GM18499 (cell line): ENCODE measurements at regions not wholly inside any gene's neighbourhood (a gene's known extent, or its start where the extent isn't known, plus 50 kb on each side); places are given as distances from the start of the nearest gene placed in this dataset.

Source experiments
- ATAC-seq: cut with Tn5 transposase; IDR thresholded peaks from one replicate; pipeline ENCODE4 v1.9.1; 2021; ENCODE audit warnings: moderate number of reproducible peaks; ENCODE audit not compliant: insufficient read depth, unreplicated experiment

- no peak for ATAC-seq
These were observed 57.2 kb upstream of the IER5L start for GRCh38 chr9:129235041-129235930.

GRCh38 chr9:129234491-129234890 is 56.4 kb upstream of the IER5L start:
- ATAC-seq, result no peak

DNA sequence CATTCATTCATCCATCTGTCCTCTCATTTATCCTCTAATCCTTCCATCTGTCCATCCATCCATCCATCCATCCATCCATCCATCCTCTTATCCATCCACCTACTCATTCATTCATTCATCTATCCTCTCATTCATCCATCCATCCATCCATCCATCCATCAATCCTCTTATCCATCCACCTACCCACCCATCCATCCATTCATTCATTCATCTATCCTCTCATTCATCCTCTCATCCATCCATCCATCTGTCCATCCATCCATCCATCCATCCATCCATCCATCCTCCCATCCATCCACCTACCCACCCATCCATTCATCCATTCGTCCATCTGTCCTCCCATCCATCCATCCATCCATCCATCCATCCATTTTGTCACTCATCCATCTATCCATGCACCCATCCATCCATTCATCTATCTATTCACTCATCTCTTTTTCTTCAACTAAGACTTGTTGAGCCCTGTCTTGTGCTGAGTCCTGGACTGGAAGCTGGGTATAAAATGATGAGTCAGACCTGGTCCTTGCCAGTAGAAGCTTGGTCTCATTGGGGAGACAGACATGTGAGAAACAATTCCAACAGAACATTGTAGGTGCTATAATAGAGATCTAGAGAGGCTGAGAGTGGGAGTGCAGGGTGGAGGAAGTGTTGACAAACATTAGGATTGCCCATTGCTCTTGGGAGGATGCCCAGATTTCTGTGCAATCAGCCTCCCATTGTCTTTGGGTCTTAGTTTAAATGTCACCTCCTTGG is 55.0 kb upstream of the IER5L start:
- no peak for ATAC-seq

DNA sequence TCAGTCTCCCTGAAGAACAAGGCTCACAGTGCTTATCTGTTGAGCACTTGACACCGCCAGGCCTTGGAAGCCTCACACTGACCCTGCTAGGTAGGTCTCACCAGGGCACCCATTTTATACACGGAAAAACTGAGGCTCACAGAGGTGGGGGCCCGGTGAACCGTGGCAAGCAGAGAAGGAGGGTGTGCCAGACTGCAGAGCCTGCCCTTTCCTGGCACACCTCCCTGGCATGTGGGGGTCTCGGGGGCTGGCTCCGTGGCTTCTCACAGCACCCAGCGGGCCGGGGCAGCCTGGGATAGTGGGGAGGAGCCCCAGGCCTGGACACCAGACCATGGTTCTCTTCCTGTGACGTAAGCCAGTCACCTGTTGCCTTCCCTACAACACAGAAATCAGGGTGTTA is 53.7 kb upstream of the IER5L start:
- ATAC-seq, result no peak

DNA sequence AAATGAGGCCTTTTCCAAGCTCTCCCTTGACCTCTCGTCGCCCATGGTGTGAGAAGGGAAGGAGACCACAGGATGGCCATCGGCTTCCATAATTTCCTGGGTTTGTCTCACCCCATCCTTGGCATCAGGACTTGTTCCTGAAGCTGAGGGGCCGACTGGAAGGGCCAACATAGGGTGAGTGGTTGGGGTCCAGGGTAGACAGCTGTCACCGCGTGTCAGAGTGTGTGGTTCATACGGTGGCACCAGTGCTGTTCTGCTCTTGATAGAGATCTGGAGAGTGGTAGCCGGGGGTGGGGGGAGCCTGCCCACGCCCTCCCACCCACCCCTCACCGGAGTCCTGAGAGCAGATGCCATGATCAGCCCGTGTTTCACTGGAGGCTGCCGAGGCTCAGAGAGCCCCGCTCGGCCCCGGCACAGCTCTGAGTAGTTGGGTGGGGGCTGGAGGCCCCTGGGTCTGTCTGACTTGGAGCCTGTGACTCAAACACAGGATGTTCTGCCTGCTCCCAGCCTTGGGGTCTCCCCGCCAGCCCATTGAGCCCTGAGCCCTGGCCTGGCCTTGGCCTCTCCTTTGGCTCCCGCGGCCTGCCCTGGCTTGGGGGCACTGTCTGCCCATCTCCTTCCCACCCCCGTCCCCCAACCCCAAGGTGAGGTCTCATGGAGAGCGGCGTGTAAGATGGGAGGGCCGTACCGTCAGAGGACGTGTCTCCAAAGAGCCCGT is 53.1 kb upstream of the IER5L start:
- no peak for ATAC-seq

- ATAC-seq, result no peak
These were observed 52.2 kb upstream of the IER5L start for GRCh38 chr9:129230302-129230701.
